ENCODE measurements at regions not wholly inside any gene's neighbourhood (a gene's known extent, or its start where the extent isn't known, plus 50 kb on each side); places are given as distances from the start of the nearest gene placed in this dataset.

DNA sequence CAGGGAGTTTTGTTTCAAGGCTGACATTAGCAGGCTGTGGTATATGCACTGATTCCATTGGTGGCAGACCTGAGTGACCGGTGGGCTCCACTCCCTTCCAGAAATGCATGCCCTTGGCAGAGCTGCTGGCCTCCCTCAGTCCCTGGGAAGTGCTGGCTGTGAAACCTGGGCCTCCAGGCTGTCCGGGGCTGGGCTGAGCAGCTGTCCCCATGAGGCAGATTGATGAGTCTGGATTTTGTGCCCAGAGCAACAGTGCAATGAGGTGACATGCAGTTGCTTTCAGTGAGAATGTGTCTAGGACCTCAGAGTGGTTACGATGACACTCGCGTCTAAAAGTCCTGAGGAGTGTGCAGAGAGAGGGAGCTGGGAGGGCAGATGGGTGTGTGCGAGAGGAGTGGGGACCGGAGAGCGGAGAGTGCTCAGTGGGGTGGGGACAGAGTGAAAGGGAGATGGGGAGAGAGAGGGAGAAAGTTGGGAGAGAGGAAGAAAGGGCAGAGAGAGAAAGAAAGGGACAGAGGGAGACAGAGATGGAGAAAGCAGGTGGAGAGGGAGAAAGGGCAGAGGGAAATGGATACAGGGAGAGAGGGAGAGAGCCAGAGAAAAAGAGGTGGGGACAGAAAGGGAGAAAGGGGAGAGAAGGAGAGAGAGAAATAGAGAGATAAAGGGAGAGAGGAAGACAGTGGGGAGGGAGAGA lies 978.3 kb downstream of the BRD1 start:
- TF ChIP-seq, protein P1, sequence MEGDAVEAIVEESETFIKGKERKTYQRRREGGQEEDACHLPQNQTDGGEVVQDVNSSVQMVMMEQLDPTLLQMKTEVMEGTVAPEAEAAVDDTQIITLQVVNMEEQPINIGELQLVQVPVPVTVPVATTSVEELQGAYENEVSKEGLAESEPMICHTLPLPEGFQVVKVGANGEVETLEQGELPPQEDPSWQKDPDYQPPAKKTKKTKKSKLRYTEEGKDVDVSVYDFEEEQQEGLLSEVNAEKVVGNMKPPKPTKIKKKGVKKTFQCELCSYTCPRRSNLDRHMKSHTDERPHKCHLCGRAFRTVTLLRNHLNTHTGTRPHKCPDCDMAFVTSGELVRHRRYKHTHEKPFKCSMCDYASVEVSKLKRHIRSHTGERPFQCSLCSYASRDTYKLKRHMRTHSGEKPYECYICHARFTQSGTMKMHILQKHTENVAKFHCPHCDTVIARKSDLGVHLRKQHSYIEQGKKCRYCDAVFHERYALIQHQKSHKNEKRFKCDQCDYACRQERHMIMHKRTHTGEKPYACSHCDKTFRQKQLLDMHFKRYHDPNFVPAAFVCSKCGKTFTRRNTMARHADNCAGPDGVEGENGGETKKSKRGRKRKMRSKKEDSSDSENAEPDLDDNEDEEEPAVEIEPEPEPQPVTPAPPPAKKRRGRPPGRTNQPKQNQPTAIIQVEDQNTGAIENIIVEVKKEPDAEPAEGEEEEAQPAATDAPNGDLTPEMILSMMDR (IDR thresholded peaks at IDR 0.05; ENCODE audit: extremely low read depth, missing control alignments) = no peak
- no peak for DNase-seq (ENCODE audit: low spot score)

DNA sequence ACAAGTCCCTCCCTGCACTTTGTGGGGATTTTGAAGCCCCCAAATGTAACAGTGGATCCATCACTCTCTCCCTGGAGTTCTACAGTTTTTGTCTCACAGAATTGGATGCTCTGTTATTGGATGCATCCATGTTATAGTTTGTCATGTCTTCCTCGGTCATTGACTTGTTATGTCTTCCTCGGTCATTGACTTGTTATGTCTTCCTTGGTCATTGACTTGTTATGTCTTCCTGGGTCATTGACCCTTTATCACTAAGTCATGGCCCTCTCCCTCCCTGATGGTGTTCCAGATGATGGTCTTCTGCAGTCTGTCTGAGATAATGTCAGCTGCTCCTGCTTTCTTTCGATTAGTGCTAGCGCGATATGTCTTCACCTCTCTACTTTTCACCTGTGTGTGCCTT lies 981.5 kb downstream of the BRD1 start:
- TF ChIP-seq, protein P1 (IDR thresholded peaks at IDR 0.05; ENCODE audit: extremely low read depth, missing control alignments) = no peak
- no peak for DNase-seq (ENCODE audit: low spot score)

GRCh38 chr22:48845356-48845936 lies 982.2 kb downstream of the BRD1 start:
- TF ChIP-seq, protein P1 (IDR thresholded peaks at IDR 0.05; ENCODE audit: extremely low read depth, missing control alignments) = no peak
- DNase-seq (ENCODE audit: low spot score) = no peak

DNA sequence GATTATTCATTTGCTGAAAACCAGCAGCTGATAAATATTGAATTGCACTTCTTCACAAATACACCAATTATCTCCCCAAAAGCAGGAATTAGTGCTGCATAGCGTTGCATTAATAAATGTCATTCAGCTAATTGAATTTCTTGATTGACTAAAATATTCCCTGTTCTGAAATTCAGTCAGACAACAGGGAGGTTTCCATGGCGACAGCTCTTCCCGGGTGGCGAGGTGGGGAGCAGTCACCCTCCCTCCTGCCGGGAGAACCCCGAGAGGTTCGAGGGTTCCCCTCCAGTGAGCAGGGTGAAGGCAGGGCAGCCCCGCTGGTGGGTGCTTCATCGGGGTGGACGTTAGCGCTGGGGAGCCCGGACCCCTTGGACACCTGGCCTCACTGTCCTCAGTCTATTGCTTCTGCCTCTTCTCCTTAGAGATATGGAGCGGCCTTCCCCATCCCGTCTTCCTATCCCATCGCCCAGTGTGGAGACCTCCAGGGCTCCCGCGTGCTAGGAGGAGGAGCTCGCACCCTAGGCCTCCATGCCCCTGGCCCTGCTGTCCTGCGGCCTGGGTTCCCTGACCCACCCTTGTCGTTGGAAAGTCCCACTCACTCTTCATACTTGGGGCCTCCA lies 983.5 kb downstream of the BRD1 start:
- TF ChIP-seq, protein P1 (IDR thresholded peaks at IDR 0.05; ENCODE audit: extremely low read depth, missing control alignments) = no peak
- DNase-seq (ENCODE audit: low spot score) = no peak

- TF ChIP-seq, protein P1 (IDR thresholded peaks at IDR 0.05; ENCODE audit: extremely low read depth, missing control alignments) = no peak
- DNase-seq (ENCODE audit: low spot score) = no peak
Observed at GRCh38 chr22:48843640-48844039, 984.0 kb downstream of the BRD1 start.

- DNase-seq (ENCODE audit: low spot score) = no peak
- TF ChIP-seq, protein P1 (IDR thresholded peaks at IDR 0.05; ENCODE audit: extremely low read depth, missing control alignments) = no peak
Observed at GRCh38 chr22:48842976-48843375, 984.7 kb downstream of the BRD1 start.

GRCh38 chr22:48842583-48842945 lies 985.1 kb downstream of the BRD1 start:
- no peak for DNase-seq (ENCODE audit: low spot score)
- TF ChIP-seq, protein P1 (IDR thresholded peaks at IDR 0.05; ENCODE audit: extremely low read depth, missing control alignments) = no peak

Data from GM20000 (cell line).